Ovary (tissue), 7 donors: ENCODE measurements at regions not wholly inside any gene's neighbourhood (a gene's known extent, or its start where the extent isn't known, plus 50 kb on each side); places are given as distances from the start of the nearest gene placed in this dataset.

ENCODE experiments used
- DNase-seq, 5 donors: peaks; one replicate each; pipeline ENCODE4 v3.0.0-alpha.2; 2019 to 2020
- H3K27ac ChIP-seq, 2 donors: fragments of 200-600 bp; one replicate each; pipeline versions ENCODE4 v1.5.1 to v1.8.0; 2019 to 2022
- H3K27me3 ChIP-seq: fragments of 200-600 bp; one replicate; pipeline ENCODE4 v1.8.0; 2022
- H3K36me3 ChIP-seq: fragments of 200-600 bp; sonication (generic); one replicate; pipeline ENCODE4 v1.5.1; 2019
- H3K4me1 ChIP-seq: one replicate; pipeline ENCODE4 v1.8.1; 2013; ENCODE audit warnings: mild to moderate bottlenecking, moderate library complexity; ENCODE audit not compliant: insufficient read depth
- H3K4me3 ChIP-seq: fragments of 200-600 bp; sonication (generic); one replicate; pipeline ENCODE4 v1.5.1; 2017
- H3K9me3 ChIP-seq, 2 donors: fragments of 200-600 bp in 1 of 2; sonication (generic) in 1 of 2; one replicate each; pipeline versions ENCODE4 v1.5.1 to v1.8.1; 2013 to 2019; ENCODE audit warnings: mild to moderate bottlenecking in 1 of 2, moderate library complexity in 1 of 2
- EP300 ChIP-seq: sonication (generic); formaldehyde crosslinking; IDR thresholded peaks from one replicate; pipeline ENCODE4 v1.6.1; 2017; ENCODE audit warnings: antibody characterized with exemption
- POLR2A ChIP-seq: fragments of 450-650 bp; IDR thresholded peaks from one replicate; pipeline ENCODE4 v1.6.1; 2017; ENCODE audit warnings: antibody characterized with exemption, mild to moderate bottlenecking, moderate library complexity
- WGBS, 3 donors: extraction: QIAGEN DNeasy Blood & Tissue Kit in 1 of 3; methylation state at CpG; one replicate each; pipeline versions ENCODE4 v1.1.5 to v1.1.7; 2013 to 2017; 5-methylcytosine and 5-hydroxymethylcytosine counted together
- intact Hi-C, 4 donors: fragments of 100-400 bp; cut with DNase I; formaldehyde crosslinking; loops; one replicate each; pipeline versions ENCODE4 v1.11.0 to v1.15.1; 2022 to 2023
- TF ChIP-seq, protein P1 (sequence below), 3 donors: fragments of 450-650 bp in 2 of 3; fragments of 200-600 bp in 1 of 3; IDR thresholded peaks; one replicate each; pipeline versions ENCODE4 v1.5.1 to v1.8.0; 2016 to 2022; ENCODE audit warnings: antibody characterized with exemption in 3 of 3, mild to moderate bottlenecking in 1 of 3
- donor health status: DM: no; HTN: no; CAD: no; lungs with moderate emphysema.
- donor health status: DM: no; HTN: no; CAD: no.
- donor health status: Bipolar disorder and iron deficiency.
- donor health status: DM: no; HTN: no; CAD: no.
- donor health status: DM: yes; HTN: yes; CAD: no.

DNA sequence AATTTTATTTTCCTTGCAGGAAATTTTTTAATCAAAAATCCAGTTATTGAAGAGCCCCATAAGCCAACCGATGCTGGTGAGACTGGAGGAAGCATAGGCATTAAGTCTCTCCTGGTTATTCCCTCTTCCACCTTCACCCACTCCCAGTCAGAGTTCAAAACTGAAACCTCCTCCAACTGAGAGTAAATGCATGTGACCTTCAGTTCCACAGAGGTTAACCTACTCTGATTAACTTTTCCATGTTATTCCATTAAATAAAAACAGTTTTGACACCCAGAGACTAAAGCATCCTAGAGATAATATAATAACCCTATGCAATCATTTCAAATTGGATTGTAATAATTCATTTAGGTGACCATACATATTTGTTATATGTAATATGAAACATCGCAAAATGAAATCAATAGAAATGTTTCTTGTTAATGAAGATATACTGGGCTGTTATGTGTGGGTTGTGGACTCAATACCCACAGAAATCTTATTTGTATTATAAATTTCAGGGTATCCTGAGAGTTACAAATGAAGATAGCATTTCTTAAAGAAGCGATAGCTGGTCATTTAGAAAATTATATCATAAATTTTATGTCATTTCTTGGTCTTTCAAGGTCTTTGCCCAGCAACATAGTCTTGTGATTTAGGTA, 376.5 kb downstream of the SETD4 start:
- WGBS, 3 donors: 92 to 94% (median 94%) methylated on average over 3 of the region's 3 CpGs
- H3K4me3 ChIP-seq: no peak overlapping the region
- TF ChIP-seq EP300 (no peak), POLR2A (no peak)
- TF ChIP-seq, protein P1, sequence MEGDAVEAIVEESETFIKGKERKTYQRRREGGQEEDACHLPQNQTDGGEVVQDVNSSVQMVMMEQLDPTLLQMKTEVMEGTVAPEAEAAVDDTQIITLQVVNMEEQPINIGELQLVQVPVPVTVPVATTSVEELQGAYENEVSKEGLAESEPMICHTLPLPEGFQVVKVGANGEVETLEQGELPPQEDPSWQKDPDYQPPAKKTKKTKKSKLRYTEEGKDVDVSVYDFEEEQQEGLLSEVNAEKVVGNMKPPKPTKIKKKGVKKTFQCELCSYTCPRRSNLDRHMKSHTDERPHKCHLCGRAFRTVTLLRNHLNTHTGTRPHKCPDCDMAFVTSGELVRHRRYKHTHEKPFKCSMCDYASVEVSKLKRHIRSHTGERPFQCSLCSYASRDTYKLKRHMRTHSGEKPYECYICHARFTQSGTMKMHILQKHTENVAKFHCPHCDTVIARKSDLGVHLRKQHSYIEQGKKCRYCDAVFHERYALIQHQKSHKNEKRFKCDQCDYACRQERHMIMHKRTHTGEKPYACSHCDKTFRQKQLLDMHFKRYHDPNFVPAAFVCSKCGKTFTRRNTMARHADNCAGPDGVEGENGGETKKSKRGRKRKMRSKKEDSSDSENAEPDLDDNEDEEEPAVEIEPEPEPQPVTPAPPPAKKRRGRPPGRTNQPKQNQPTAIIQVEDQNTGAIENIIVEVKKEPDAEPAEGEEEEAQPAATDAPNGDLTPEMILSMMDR (IDR thresholded peaks at IDR 0.05): no peak
- no peak overlapping the region for H3K27ac ChIP-seq
- DNase-seq: no peak
- no peaks in the 10 kb centered on the region for H3K9me3 ChIP-seq
- peaks cover 3% of the 10 kb centered on the region for H3K4me1 ChIP-seq
- no peaks in the 10 kb centered on the region for H3K27me3 ChIP-seq
- no peaks in the 10 kb centered on the region for H3K36me3 ChIP-seq
- intact Hi-C loops: no loop called here

DNA sequence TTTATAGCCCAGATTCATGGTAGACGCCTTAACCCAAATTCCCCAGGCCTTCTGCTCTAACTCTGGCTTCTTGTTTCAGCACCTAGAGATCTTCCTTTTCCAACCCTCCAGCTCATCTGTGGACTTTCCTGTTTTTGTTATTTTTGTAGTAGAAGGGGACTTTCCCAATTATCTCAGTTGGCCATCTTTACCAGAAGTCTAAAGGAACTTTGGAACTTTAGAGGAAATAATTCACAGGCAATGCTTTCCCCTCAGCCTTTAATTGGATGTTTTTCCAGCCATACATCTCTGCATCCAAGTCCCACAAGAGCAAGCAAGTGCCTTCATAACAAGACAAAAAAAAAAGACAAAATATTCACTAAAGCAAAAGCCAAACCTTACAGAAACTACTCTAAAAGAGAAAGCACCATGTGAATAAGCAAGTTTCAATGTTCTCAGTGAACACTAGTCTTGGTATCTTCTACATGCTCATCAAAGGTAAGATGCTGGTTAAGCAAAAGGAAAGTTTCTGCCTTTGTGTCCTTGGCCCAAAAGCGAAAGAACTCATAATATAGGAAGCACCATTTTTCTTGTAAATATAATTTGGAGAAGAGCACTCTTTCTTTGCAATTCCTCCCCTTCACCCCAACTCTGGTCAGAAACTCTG, 377.3 kb downstream of the SETD4 start:
- no peaks in the 10 kb centered on the region for H3K9me3 ChIP-seq
- H3K4me3 ChIP-seq: no peak overlapping the region
- TF ChIP-seq, protein P1 (IDR thresholded peaks at IDR 0.05): no peak
- TF ChIP-seq POLR2A (no peak), EP300 (no peak)
- H3K27ac ChIP-seq: no peak overlapping the region
- intact Hi-C loops: no loop called here
- 77 to 90% (median 82%) methylated on average over 2 of the region's 2 CpGs for WGBS, 3 donors
- H3K27me3 ChIP-seq: no peaks in the 10 kb centered on the region
- H3K36me3 ChIP-seq: no peaks in the 10 kb centered on the region
- DNase-seq: no peak
- H3K4me1 ChIP-seq: peaks cover 3% of the 10 kb centered on the region

DNA sequence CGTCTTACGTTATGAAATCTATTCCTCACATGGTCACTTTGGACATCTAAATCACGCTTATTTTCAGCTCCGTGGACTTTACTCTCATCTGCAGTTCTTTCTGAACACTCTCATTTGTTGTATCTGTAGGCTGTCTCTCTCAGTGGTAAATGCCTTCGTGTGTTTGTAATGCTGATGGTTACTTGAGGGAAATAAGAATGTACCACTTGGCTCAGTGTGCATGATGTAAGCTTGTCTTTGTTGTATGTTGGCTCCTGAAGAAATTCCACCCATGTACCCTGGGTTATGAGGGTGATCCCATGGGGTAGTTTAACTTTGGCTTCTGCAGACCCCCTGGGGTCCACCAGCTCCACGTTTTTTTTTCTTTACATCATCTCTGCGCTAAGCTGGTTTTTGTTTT, 378.4 kb downstream of the SETD4 start:
- 86 to 92% (median 91%) methylated on average over 7 of the region's 7 CpGs for WGBS, 3 donors
- H3K4me3 ChIP-seq: no peak overlapping the region
- H3K9me3 ChIP-seq: no peaks in the 10 kb centered on the region
- no peak overlapping the region for H3K27ac ChIP-seq
- TF ChIP-seq EP300: no peak
- TF ChIP-seq, protein P1 (IDR thresholded peaks at IDR 0.05): no peak
- TF ChIP-seq POLR2A: no peak
- H3K27me3 ChIP-seq: no peaks in the 10 kb centered on the region
- intact Hi-C loops: no loop called here
- no peak for DNase-seq
- H3K4me1 ChIP-seq: peaks cover 3% of the 10 kb centered on the region
- H3K36me3 ChIP-seq: no peaks in the 10 kb centered on the region

DNA sequence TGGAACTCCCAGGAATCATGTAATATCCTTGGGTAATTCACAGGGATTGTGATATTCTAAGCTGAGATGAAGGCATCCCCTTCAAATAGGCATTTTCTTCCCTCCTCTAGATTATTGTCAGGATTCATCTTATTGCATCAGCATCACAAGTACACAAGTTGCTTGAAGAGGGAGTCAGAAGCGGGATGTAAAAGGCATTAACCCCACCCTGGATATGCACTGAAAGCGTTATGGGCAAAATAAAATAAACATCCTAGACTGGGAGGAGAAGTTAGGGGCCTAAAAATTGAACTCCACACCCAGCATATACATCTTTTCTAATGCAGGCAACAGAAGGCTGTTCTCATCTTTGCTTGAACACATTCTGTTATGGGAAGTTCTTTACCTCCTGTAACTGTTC, 381.2 kb downstream of the SETD4 start:
- TF ChIP-seq POLR2A (no peak), EP300 (no peak)
- TF ChIP-seq, protein P1 (IDR thresholded peaks at IDR 0.05): no peak
- DNase-seq: no peak
- H3K27me3 ChIP-seq: no peaks in the 10 kb centered on the region
- no peak overlapping the region for H3K4me3 ChIP-seq
- no peaks in the 10 kb centered on the region for H3K9me3 ChIP-seq
- H3K36me3 ChIP-seq: no peaks in the 10 kb centered on the region
- WGBS, 3 donors: 88 to 99% (median 96%) methylated on average over 2 of the region's 2 CpGs
- intact Hi-C loops: no loop called here
- no peak overlapping the region for H3K27ac ChIP-seq
- H3K4me1 ChIP-seq: no peaks in the 10 kb centered on the region
